K562 (cell line): ENCODE measurements at regions not wholly inside any gene's neighbourhood (a gene's known extent, or its start where the extent isn't known, plus 50 kb on each side); places are given as distances from the start of the nearest gene placed in this dataset.

Source experiments
- ATAC-seq: fragments of 200-7000 bp; cut with Tn5 transposase; 3 replicates; pipeline ENCODE4 v1.9.1; 2020; ENCODE audit warnings: moderate library complexity
- BruUV-seq: library from RNA; stranded (reverse); fragments of 400-500 nt; replicated peaks from 2 replicates; lab custom pipeline; 2021; lab: Mats Ljungman, UMichigan
- CTCF ChIA-PET: fragments of 300-600 bp; formaldehyde crosslinking; extraction: SDS; loops from one replicate; lab custom pipeline; 2021; ENCODE audit warnings: low intra/inter-chr PET ratio; lab: Yijun Ruan, JAX
- POLR2A ChIA-PET: fragments of 300-600, 350-650 bp; sonication (Branson Sonifier 250); formaldehyde crosslinking; extraction: SDS; loops from one replicate; lab custom pipeline; 2021; ENCODE audit warnings: antibody characterized with exemption, inconsistent platforms; lab: Yijun Ruan, JAX
- DNase-seq, 4 experiments: peaks; one replicate each; pipeline versions ENCODE4 v3.0.0 to v3.0.0-alpha.2; 2011 to 2018; ENCODE audit warnings: low spot score in 3 of 4, mixed read lengths in 3 of 4; ENCODE audit errors: extremely low read depth in 1 of 4
- FAIRE-seq: peaks from 2 replicates; lab custom pipeline; 2011; peaks lifted over from hg19 to GRCh38; lab: Jason Lieb, UNC
- H2AFZ ChIP-seq: 2 replicates; pipeline ENCODE4 v1.6.0; 2011; ENCODE audit warnings: low read depth, low read length, control low read depth, inconsistent platforms
- H3K27ac ChIP-seq: fragments of 200-600 bp; 3 replicates; pipeline ENCODE4 v1.8.0; 2011; ENCODE audit warnings: low read depth, mild to moderate bottlenecking, control low read depth, inconsistent platforms, low read length, moderate library complexity, mixed read lengths; ENCODE audit errors: extremely low read depth
- H3K27me3 ChIP-seq, 2 experiments: fragments of 300-600 bp in 1 of 2; 2 replicates in 1 of 2; 3 replicates in 1 of 2; pipeline versions ENCODE4 v1.6.0 to v1.8.0; 2011; ENCODE audit warnings: inconsistent platforms in 2 of 2, low read length in 2 of 2, mild to moderate bottlenecking in 1 of 2, mixed read lengths in 1 of 2, moderate library complexity in 1 of 2; ENCODE audit not compliant: control insufficient read depth in 2 of 2, insufficient read depth in 2 of 2
- H3K36me3 ChIP-seq: fragments of 300-600 bp; 3 replicates; pipeline ENCODE4 v1.8.0; 2011; ENCODE audit warnings: mild to moderate bottlenecking, low read length, inconsistent platforms; ENCODE audit not compliant: control insufficient read depth, insufficient read depth
- H3K4me1 ChIP-seq, 2 experiments: fragments of 200-600 bp in 1 of 2; replicated peaks in 1 of 2; 2 replicates in 1 of 2; 3 replicates in 1 of 2; pipeline versions ENCODE4 v1.5.1 to v1.8.0; 2011; ENCODE audit warnings: inconsistent platforms in 2 of 2, low read length in 2 of 2, mild to moderate bottlenecking in 1 of 2, mixed read lengths in 1 of 2, moderate library complexity in 1 of 2; ENCODE audit not compliant: control insufficient read depth in 2 of 2, insufficient read depth in 2 of 2
- H3K4me2 ChIP-seq: 2 replicates; pipeline ENCODE4 v1.6.1; 2011; ENCODE audit warnings: low read length, control low read depth, inconsistent platforms, mixed read lengths; ENCODE audit not compliant: insufficient read depth
- H3K4me3 ChIP-seq: fragments of 200-600 bp; sonication (generic), shearing (Covaris generic); 2 replicates; pipeline ENCODE4 v1.5.1; 2016; ENCODE audit warnings: control low read depth, inconsistent platforms
- H3K79me2 ChIP-seq: fragments of 200-600 bp; 3 replicates; pipeline ENCODE4 v1.8.0; 2011; ENCODE audit warnings: low read length, inconsistent platforms; ENCODE audit not compliant: control insufficient read depth, insufficient read depth
- H3K9ac ChIP-seq, 2 experiments: 2 replicates each; pipeline versions ENCODE4 v1.6.0 to v1.6.1; 2011; ENCODE audit warnings: low read depth in 2 of 2, low read length in 2 of 2, control low read depth in 1 of 2, inconsistent platforms in 1 of 2, mild to moderate bottlenecking in 1 of 2, mixed read lengths in 1 of 2; ENCODE audit not compliant: insufficient read depth in 1 of 2
- H3K9me1 ChIP-seq: one replicate; pipeline ENCODE4 v1.6.0; 2011; ENCODE audit warnings: inconsistent platforms, mild to moderate bottlenecking, low read length, moderate library complexity; ENCODE audit not compliant: control insufficient read depth, insufficient read depth
- H3K9me3 ChIP-seq: replicated peaks from 2 replicates; pipeline ENCODE4 v1.5.1; 2011; ENCODE audit warnings: low read depth, low read length, inconsistent platforms; ENCODE audit not compliant: control insufficient read depth, insufficient read depth
- H4K20me1 ChIP-seq: replicated peaks from 2 replicates; pipeline ENCODE4 v1.6.1; 2011; ENCODE audit warnings: low read length, inconsistent platforms, mixed read lengths; ENCODE audit not compliant: control insufficient read depth, insufficient read depth
- CBFA2T3 ChIP-seq: fragments of 450-650 bp; IDR thresholded peaks from 2 replicates; pipeline ENCODE4 v1.6.1; 2017
- CHCHD3 ChIP-seq: fragments of 250-450 bp; sonication (Bioruptor Pico); IDR thresholded peaks from 2 replicates; pipeline ENCODE4 v2.1.2; 2022; ENCODE audit warnings: mild to moderate bottlenecking
- DNMT1 ChIP-seq: fragments of 450-650 bp; IDR thresholded peaks from 2 replicates; pipeline ENCODE4 v1.6.1; 2016; ENCODE audit warnings: antibody characterized with exemption, mild to moderate bottlenecking
- ELF4 ChIP-seq: fragments of 450-650 bp; formaldehyde crosslinking; IDR thresholded peaks from 2 replicates; pipeline ENCODE4 v1.4.0; 2022; ENCODE audit warnings: missing genetic modification characterization
- HNRNPH1 ChIP-seq: fragments of 200-400 bp; formaldehyde crosslinking; optimal IDR thresholded peaks from 2 replicates; pipeline ENCODE3; 2017; ENCODE audit warnings: low read depth, mild to moderate bottlenecking, low read length, moderate library complexity
- HNRNPLL ChIP-seq: fragments of 200-400 bp; formaldehyde crosslinking; IDR thresholded peaks from 2 replicates; pipeline ENCODE4 v1.6.1; 2017; ENCODE audit warnings: low read length, low read depth, mild to moderate bottlenecking; ENCODE audit not compliant: poor library complexity, severe bottlenecking
- NFIC ChIP-seq: fragments of 450-650 bp; IDR thresholded peaks from 2 replicates; pipeline ENCODE4 v1.6.1; 2017; ENCODE audit warnings: mild to moderate bottlenecking, inconsistent platforms
- PHF8 ChIP-seq: fragments of 200-600 bp; sonication (generic); IDR thresholded peaks from 2 replicates; pipeline ENCODE4 v1.6.1; 2012; ENCODE audit warnings: mixed run types, mild to moderate bottlenecking, inconsistent platforms, low read length, moderate library complexity, borderline replicate concordance
- RBM34 ChIP-seq: fragments of 200-400 bp; formaldehyde crosslinking; IDR thresholded peaks from 2 replicates; pipeline ENCODE4 v1.6.1; 2018; ENCODE audit warnings: low read length, borderline replicate concordance; ENCODE audit not compliant: insufficient read depth
- SRSF7 ChIP-seq: fragments of 200-400 bp; formaldehyde crosslinking; optimal IDR thresholded peaks from 2 replicates; pipeline ENCODE3; 2017; ENCODE audit warnings: mild to moderate bottlenecking, low read depth, low read length
- TEAD2 ChIP-seq: fragments of 450-650 bp; IDR thresholded peaks from 2 replicates; pipeline ENCODE4 v1.6.1; 2016; ENCODE audit warnings: missing genetic modification characterization, control low read depth, missing compliant biosample characterization
- TRIM28 ChIP-seq: fragments of 450-650 bp; IDR thresholded peaks from 2 replicates; pipeline ENCODE4 v1.6.1; 2017
- ZMIZ1 ChIP-seq, 2 experiments: fragments of 150-350 bp in 1 of 2; IDR thresholded peaks; 2 replicates each; pipeline ENCODE4 v1.6.1; 2012 to 2016; ENCODE audit warnings: low read depth in 2 of 2, low read length in 2 of 2, mild to moderate bottlenecking in 1 of 2, moderate library complexity in 1 of 2
- ZNF707 ChIP-seq: fragments of 250-450 bp; sonication (Bioruptor Pico); conservative IDR thresholded peaks from 2 replicates; pipeline ENCODE4 v1.8.0; 2022; ENCODE audit warnings: inconsistent platforms, mild to moderate bottlenecking, moderate library complexity
- WGBS: fragments of 100-300 bp; shearing (Covaris generic); methylation state at CpG from one replicate; pipeline ENCODE4 v1.1.6; 2016; ENCODE audit warnings: low coverage, mixed read lengths; ENCODE audit not compliant: insufficient coverage; ENCODE audit errors: missing lambda C conversion rate; 5-methylcytosine and 5-hydroxymethylcytosine counted together
- in situ Hi-C: fragments of 300-500 bp; cut with MboI; formaldehyde crosslinking; loops from 4 replicates; pipeline ENCODE4 v1.15.0; 2018; ENCODE audit warnings: inconsistent platforms, mixed read lengths
- intact Hi-C: fragments of 100-400 bp; cut with micrococcal nuclease; formaldehyde crosslinking; loops from 2 replicates; pipeline ENCODE4 v1.14.2; 2022

- TF ChIP-seq TEAD2 (tag) (no peak), NFIC (no peak), HNRNPLL (no peak), HNRNPH1 (no peak), ZMIZ1 (IDR thresholded peaks at IDR 0.05; ENCODE audit: low read depth in 2 of 2, low read length in 2 of 2) (no peak), PHF8 (no peak), DNMT1 (no peak), SRSF7 (no peak), CHCHD3 (CRISPR knock-in tag) (no peak), ELF4 (CRISPR knock-in tag) (no peak), RBM34 (no peak), ZNF707 (CRISPR knock-in tag) (no peak), TRIM28 (no peak), CBFA2T3 (no peak)
- no TSS peak for BruUV-seq
- DNase-seq (no peak), FAIRE-seq (no peak), ATAC-seq (no peak)
- POLR2A ChIA-PET, result no interaction called here
- in situ Hi-C loops (no loop called here), intact Hi-C loops (no loop called here)
- no peak overlapping the region for H3K27ac ChIP-seq
- no peaks in the 10 kb centered on the region for H3K36me3 ChIP-seq
- 0% methylated on average over 2 of the region's 2 CpGs for WGBS
- H3K4me2 ChIP-seq, result no peak overlapping the region
- H3K27me3 ChIP-seq, result no peaks in the 10 kb centered on the region
- no peak overlapping the region for H3K9ac ChIP-seq
- H3K9me1 ChIP-seq, result no peaks in the 10 kb centered on the region
- H4K20me1 ChIP-seq, result no peaks in the 10 kb centered on the region
- no peaks in the 10 kb centered on the region for H3K79me2 ChIP-seq
- H3K4me3 ChIP-seq, result no peak overlapping the region
- no peaks in the 10 kb centered on the region; the same call in 1 of the 2 replicates for H3K9me3 ChIP-seq
- no peaks in the 10 kb centered on the region for H3K4me1 ChIP-seq
- no peak overlapping the region for H2AFZ ChIP-seq
- CTCF ChIA-PET, result no interaction called here
Measured at GRCh38 chr4:101621120-101621519, 169.4 kb upstream of the BANK1 start.
